HG03095 (cell line): ENCODE measurements at regions not wholly inside any gene's neighbourhood (a gene's known extent, or its start where the extent isn't known, plus 50 kb on each side); places are given as distances from the start of the nearest gene placed in this dataset.

Experiments
- ATAC-seq: cut with Tn5 transposase; IDR thresholded peaks from one replicate; pipeline ENCODE4 v1.9.1; 2021; ENCODE audit warnings: moderate library complexity; ENCODE audit not compliant: unreplicated experiment

GRCh38 chr3:107251819-107252218, 125.4 kb upstream of the CCDC54 start:
- no peak for ATAC-seq

GRCh38 chr3:107256963-107257362, 120.3 kb upstream of the CCDC54 start:
- ATAC-seq, result no peak

- ATAC-seq, result no peak
These were observed 118.9 kb upstream of the CCDC54 start for GRCh38 chr3:107258300-107258699.

- ATAC-seq, result no peak
These were observed 117.0 kb upstream of the CCDC54 start for GRCh38 chr3:107260207-107260606.

GRCh38 chr3:107263269-107264021, 113.8 kb upstream of the CCDC54 start:
- no peak for ATAC-seq

- ATAC-seq, result no peak
These were observed 112.4 kb upstream of the CCDC54 start for GRCh38 chr3:107264888-107265287.

GRCh38 chr3:107265526-107265925, 111.7 kb upstream of the CCDC54 start:
- ATAC-seq, result no peak

- ATAC-seq, result no peak
These were observed 108.8 kb upstream of the CCDC54 start for GRCh38 chr3:107268469-107268868.

GRCh38 chr3:107269136-107269535, 108.1 kb upstream of the CCDC54 start:
- no peak for ATAC-seq

- ATAC-seq, result no peak
These were observed 105.4 kb upstream of the CCDC54 start for GRCh38 chr3:107271787-107272387.

GRCh38 chr3:107272471-107272870, 104.8 kb upstream of the CCDC54 start:
- ATAC-seq, result no peak

GRCh38 chr3:107272885-107273284, 104.4 kb upstream of the CCDC54 start:
- no peak for ATAC-seq

GRCh38 chr3:107273771-107274170, 103.5 kb upstream of the CCDC54 start:
- no peak for ATAC-seq

GRCh38 chr3:107275511-107275910, 101.7 kb upstream of the CCDC54 start:
- ATAC-seq, result no peak

- no peak for ATAC-seq
These were observed 93.3 kb upstream of the CCDC54 start for GRCh38 chr3:107283948-107284347.

- no peak for ATAC-seq
These were observed 92.6 kb upstream of the CCDC54 start for GRCh38 chr3:107284612-107285011.

- ATAC-seq, result no peak
These were observed 92.0 kb upstream of the CCDC54 start for GRCh38 chr3:107285197-107285596.

- no peak for ATAC-seq
These were observed 87.9 kb upstream of the CCDC54 start for GRCh38 chr3:107289354-107289753.

- ATAC-seq, result no peak
These were observed 83.1 kb upstream of the CCDC54 start for GRCh38 chr3:107294117-107294516.

GRCh38 chr3:107297597-107297996, 79.6 kb upstream of the CCDC54 start:
- no peak for ATAC-seq

GRCh38 chr3:107307205-107307604, 70.0 kb upstream of the CCDC54 start:
- ATAC-seq, result no peak

GRCh38 chr3:107308716-107309115, 68.5 kb upstream of the CCDC54 start:
- ATAC-seq, result no peak

- no peak for ATAC-seq
These were observed 67.9 kb upstream of the CCDC54 start for GRCh38 chr3:107309312-107309711.
